ENCODE measurements at regions not wholly inside any gene's neighbourhood (a gene's known extent, or its start where the extent isn't known, plus 50 kb on each side); places are given as distances from the start of the nearest gene placed in this dataset.

DNA sequence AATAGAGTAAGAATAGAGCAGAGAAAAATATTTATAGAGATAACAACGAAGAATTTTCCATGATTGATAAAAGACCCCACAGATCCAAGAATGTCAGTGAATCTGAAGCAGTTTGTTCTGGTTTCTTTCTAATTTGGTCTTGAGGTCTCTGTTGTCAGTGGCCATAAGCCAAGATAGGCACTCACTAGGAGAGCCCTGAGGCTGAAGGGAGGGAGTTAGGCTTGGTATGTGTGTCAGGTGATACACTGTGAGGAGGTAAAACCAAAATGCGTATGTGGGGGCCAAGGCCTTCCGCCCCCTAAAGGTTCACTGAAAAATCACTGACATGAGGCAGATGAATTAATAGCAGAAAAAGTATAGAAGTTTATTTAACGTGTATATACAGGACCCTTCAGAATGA, 382.3 kb upstream of the HTR2C start:
- TF ChIP-seq, protein P1, sequence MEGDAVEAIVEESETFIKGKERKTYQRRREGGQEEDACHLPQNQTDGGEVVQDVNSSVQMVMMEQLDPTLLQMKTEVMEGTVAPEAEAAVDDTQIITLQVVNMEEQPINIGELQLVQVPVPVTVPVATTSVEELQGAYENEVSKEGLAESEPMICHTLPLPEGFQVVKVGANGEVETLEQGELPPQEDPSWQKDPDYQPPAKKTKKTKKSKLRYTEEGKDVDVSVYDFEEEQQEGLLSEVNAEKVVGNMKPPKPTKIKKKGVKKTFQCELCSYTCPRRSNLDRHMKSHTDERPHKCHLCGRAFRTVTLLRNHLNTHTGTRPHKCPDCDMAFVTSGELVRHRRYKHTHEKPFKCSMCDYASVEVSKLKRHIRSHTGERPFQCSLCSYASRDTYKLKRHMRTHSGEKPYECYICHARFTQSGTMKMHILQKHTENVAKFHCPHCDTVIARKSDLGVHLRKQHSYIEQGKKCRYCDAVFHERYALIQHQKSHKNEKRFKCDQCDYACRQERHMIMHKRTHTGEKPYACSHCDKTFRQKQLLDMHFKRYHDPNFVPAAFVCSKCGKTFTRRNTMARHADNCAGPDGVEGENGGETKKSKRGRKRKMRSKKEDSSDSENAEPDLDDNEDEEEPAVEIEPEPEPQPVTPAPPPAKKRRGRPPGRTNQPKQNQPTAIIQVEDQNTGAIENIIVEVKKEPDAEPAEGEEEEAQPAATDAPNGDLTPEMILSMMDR (IDR thresholded peaks at IDR 0.05), result no peak
- no peak for TF ChIP-seq POLR2A (IDR thresholded peaks at IDR 0.05)

Measured in esophagus squamous epithelium (tissue), 4 donors.